GM12878 (cell line): ENCODE measurements at regions not wholly inside any gene's neighbourhood (a gene's known extent, or its start where the extent isn't known, plus 50 kb on each side); places are given as distances from the start of the nearest gene placed in this dataset.

Experiments used
- ATAC-seq: fragments of 200-7000 bp; cut with Tn5 transposase; 3 replicates; pipeline ENCODE4 v1.9.1; 2020; ENCODE audit warnings: mild to moderate bottlenecking, moderate library complexity
- BruUV-seq: library from RNA; stranded (reverse); fragments of 400-500 nt; replicated peaks from 2 replicates; lab custom pipeline; 2021; lab: Mats Ljungman, UMichigan
- CTCF ChIA-PET: fragments of 300-600 bp; sonication (Branson Sonifier 250); formaldehyde crosslinking; extraction: SDS; loops from one replicate; lab custom pipeline; 2021; ENCODE audit warnings: inconsistent platforms; lab: Yijun Ruan, JAX
- POLR2A ChIA-PET: fragments of 350-600 bp; formaldehyde crosslinking; extraction: SDS; loops from one replicate; lab custom pipeline; 2021; ENCODE audit warnings: inconsistent platforms; lab: Charles Lee
- RAD21 ChIA-PET: fragments of 300-600 bp; sonication (Branson Sonifier 250); formaldehyde crosslinking; loops from one replicate; lab custom pipeline; 2023; ENCODE audit warnings: antibody characterized with exemption; ENCODE audit not compliant: unreplicated experiment; lab: Charles Lee
- SMC1A ChIA-PET: fragments of 300-600 bp; sonication (Branson Sonifier 250); formaldehyde crosslinking; loops from one replicate; lab custom pipeline; 2023; ENCODE audit not compliant: unreplicated experiment, uncharacterized antibody; lab: Charles Lee
- DNase-seq: peaks from one replicate; pipeline ENCODE4 v3.0.0-alpha.2; 2011; ENCODE audit warnings: low read depth, low spot score
- FAIRE-seq: peaks from 3 replicates; lab custom pipeline; 2011; peaks lifted over from hg19 to GRCh38; lab: Jason Lieb, UNC
- H2AFZ ChIP-seq: 2 replicates; pipeline ENCODE4 v1.6.0; 2011; ENCODE audit warnings: low read depth, low read length, control low read depth; ENCODE audit not compliant: control insufficient read depth
- H3K27ac ChIP-seq: 2 replicates; pipeline ENCODE4 v1.5.1; 2011; ENCODE audit warnings: control low read depth; ENCODE audit not compliant: control insufficient read depth, insufficient read depth
- H3K27me3 ChIP-seq, 2 experiments: replicated peaks in 1 of 2; 2 replicates each; pipeline versions ENCODE4 v1.6.0 to v1.6.1; 2011; ENCODE audit warnings: low read length in 1 of 2; ENCODE audit not compliant: control insufficient read depth in 2 of 2, insufficient read depth in 2 of 2
- H3K36me3 ChIP-seq, 2 experiments: 2 replicates each; pipeline ENCODE4 v1.5.1; 2011; ENCODE audit warnings: low read length in 1 of 2; ENCODE audit not compliant: control insufficient read depth in 2 of 2, insufficient read depth in 2 of 2
- H3K4me1 ChIP-seq: 2 replicates; pipeline ENCODE4 v1.6.1; 2011; ENCODE audit warnings: mild to moderate bottlenecking, low read length, moderate library complexity, mixed read lengths; ENCODE audit not compliant: control insufficient read depth, insufficient read depth
- H3K4me2 ChIP-seq: 2 replicates; pipeline ENCODE4 v1.6.0; 2011; ENCODE audit warnings: control low read depth; ENCODE audit not compliant: control insufficient read depth, insufficient read depth
- H3K4me3 ChIP-seq: fragments of 200-600 bp; sonication (generic); 2 replicates; pipeline ENCODE4 v1.5.1; 2016
- H3K79me2 ChIP-seq: 2 replicates; pipeline ENCODE4 v1.6.0; 2011; ENCODE audit warnings: low read length; ENCODE audit not compliant: control insufficient read depth, insufficient read depth
- H3K9ac ChIP-seq: 2 replicates; pipeline ENCODE4 v1.8.0; 2011; ENCODE audit warnings: low read length, control low read depth, mixed read lengths; ENCODE audit not compliant: control insufficient read depth, insufficient read depth
- H3K9me3 ChIP-seq: replicated peaks from 3 replicates; pipeline ENCODE4 v1.5.1; 2011; ENCODE audit warnings: mild to moderate bottlenecking, low read length; ENCODE audit not compliant: control insufficient read depth, insufficient read depth
- H4K20me1 ChIP-seq: 2 replicates; pipeline ENCODE4 v1.6.0; 2011; ENCODE audit not compliant: control insufficient read depth, insufficient read depth
- BACH1 ChIP-seq: fragments of 450-650 bp; IDR thresholded peaks from 2 replicates; pipeline ENCODE4 v1.6.1; 2017; ENCODE audit warnings: mild to moderate bottlenecking, borderline replicate concordance
- CHD4 ChIP-seq: fragments of 200-600 bp; sonication (generic); IDR thresholded peaks from 2 replicates; pipeline ENCODE4 v1.6.1; 2016; ENCODE audit warnings: mild to moderate bottlenecking
- HDAC6 ChIP-seq: fragments of 200-600 bp; sonication (generic); IDR thresholded peaks from one replicate; pipeline ENCODE4 v1.8.0; 2017; ENCODE audit warnings: antibody characterized with exemption; ENCODE audit not compliant: unreplicated experiment
- HDGF ChIP-seq: fragments of 450-650 bp; IDR thresholded peaks from 2 replicates; pipeline ENCODE4 v1.6.1; 2016; ENCODE audit warnings: antibody characterized with exemption
- NR2C2 ChIP-seq: IDR thresholded peaks from 2 replicates; pipeline ENCODE4 v1.6.1; 2011; ENCODE audit warnings: borderline replicate concordance, low read depth; ENCODE audit not compliant: control insufficient read depth, insufficient read length
- RBBP5 ChIP-seq: fragments of 200-600 bp; sonication (generic); conservative IDR thresholded peaks from 2 replicates; pipeline ENCODE4 v1.6.1; 2016
- SMAD5 ChIP-seq: IDR thresholded peaks from 2 replicates; pipeline ENCODE4 v1.6.1; 2016; ENCODE audit warnings: antibody characterized with exemption, low read depth
- SP1 ChIP-seq: IDR thresholded peaks from one replicate; pipeline ENCODE4 v1.6.1; 2011; ENCODE audit warnings: low read depth, low read length
- ZBED1 ChIP-seq: IDR thresholded peaks from 2 replicates; pipeline ENCODE4 v1.6.1; 2016; ENCODE audit warnings: borderline replicate concordance
- ZNF274 ChIP-seq: IDR thresholded peaks from one replicate; pipeline ENCODE4 v1.8.0; 2011; ENCODE audit not compliant: insufficient read length, insufficient read depth
- ZNF384 ChIP-seq: IDR thresholded peaks from 2 replicates; pipeline ENCODE4 v1.6.1; 2012; ENCODE audit warnings: low read depth, mild to moderate bottlenecking, low read length, improper control_type of control experiment, borderline replicate concordance
- ZZZ3 ChIP-seq: IDR thresholded peaks from 2 replicates; pipeline ENCODE4 v1.6.1; 2011; ENCODE audit warnings: low read depth; ENCODE audit not compliant: control insufficient read depth, insufficient read length
- WGBS: methylation state at CpG from one replicate; pipeline ENCODE4 v1.1.6; 2016; ENCODE audit warnings: low lambda C conversion rate; ENCODE audit not compliant: insufficient replicate concordance, insufficient coverage; ENCODE audit errors: missing lambda C conversion rate; 5-methylcytosine and 5-hydroxymethylcytosine counted together
- in situ Hi-C: fragments of 300-500 bp; cut with MboI; formaldehyde crosslinking; loops from 9 replicates; pipeline ENCODE4 v1.14.3; 2018; ENCODE audit warnings: mixed read lengths
- intact Hi-C: fragments of 100-400 bp; cut with micrococcal nuclease; formaldehyde crosslinking; loops from one replicate; pipeline ENCODE4 v1.14.2; 2022; ENCODE audit not compliant: unreplicated experiment
- TF ChIP-seq, protein P1 (sequence below): fragments of 450-650 bp; IDR thresholded peaks from 2 replicates; pipeline ENCODE4 v1.6.1; 2016; ENCODE audit warnings: mild to moderate bottlenecking
- TF ChIP-seq, protein P2 (sequence below): IDR thresholded peaks from 2 replicates; pipeline ENCODE4 v1.6.1; 2012; ENCODE audit warnings: low read depth, low read length, improper control_type of control experiment
- TF ChIP-seq, protein P3 (sequence below): IDR thresholded peaks from 2 replicates; pipeline ENCODE4 v1.6.1; 2011; ENCODE audit warnings: borderline replicate concordance, low read depth, mild to moderate bottlenecking, moderate library complexity, low read length; ENCODE audit not compliant: insufficient read depth, poor library complexity, severe bottlenecking

DNA sequence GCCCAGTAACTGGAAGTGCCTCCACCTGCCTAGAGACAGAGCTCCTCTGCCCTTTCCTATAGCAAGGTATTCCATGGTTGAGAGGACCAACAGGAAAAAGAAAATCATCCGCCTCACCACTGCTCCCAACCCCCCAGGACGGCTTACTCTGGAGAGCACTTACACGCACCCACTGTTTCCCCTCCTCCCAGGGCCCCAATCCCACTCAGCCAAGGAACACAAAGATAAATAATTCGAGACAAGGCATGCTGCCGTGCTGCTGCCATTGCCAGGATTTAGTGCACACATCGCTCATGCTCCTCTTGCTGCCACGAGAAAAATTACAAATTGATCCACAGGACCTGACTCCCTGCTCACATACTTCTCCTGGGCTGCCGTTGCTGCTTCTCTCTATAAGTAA lies 516.6 kb downstream of the BUD13 start:
- intact Hi-C loops = no loop called here
- H3K4me3 ChIP-seq = no peak overlapping the region
- no peak overlapping the region for H3K4me2 ChIP-seq
- H3K36me3 ChIP-seq = no peaks in the 10 kb centered on the region
- no peaks in the 10 kb centered on the region for H3K4me1 ChIP-seq
- ChIA-PET RAD21 (no interaction called here), POLR2A (no interaction called here), CTCF (no interaction called here), SMC1A (no interaction called here)
- peaks cover 2 to 9% of the 10 kb centered on the region in 2 experiments; a peak in 3 of 4 replicates for H3K27me3 ChIP-seq
- no peak overlapping the region for H3K9ac ChIP-seq
- no peak for DNase-seq
- no TSS peak for BruUV-seq
- H3K79me2 ChIP-seq = no peaks in the 10 kb centered on the region
- no peak overlapping the region for H3K27ac ChIP-seq
- in situ Hi-C loops = no loop called here
- WGBS = 49% methylated on average over 8 of the region's 8 CpGs
- no peak for TF ChIP-seq ZNF384
- no peak for TF ChIP-seq ZBED1
- no peak for TF ChIP-seq HDGF
- no peak for TF ChIP-seq SMAD5
- no peak for TF ChIP-seq NR2C2
- no peak for TF ChIP-seq ZZZ3
- H2AFZ ChIP-seq = no peak overlapping the region
- no peak for FAIRE-seq
- H3K9me3 ChIP-seq = no peaks in the 10 kb centered on the region; the same call in 2 of the 3 replicates
- no peaks in the 10 kb centered on the region for H4K20me1 ChIP-seq
- ATAC-seq = no peak

DNA sequence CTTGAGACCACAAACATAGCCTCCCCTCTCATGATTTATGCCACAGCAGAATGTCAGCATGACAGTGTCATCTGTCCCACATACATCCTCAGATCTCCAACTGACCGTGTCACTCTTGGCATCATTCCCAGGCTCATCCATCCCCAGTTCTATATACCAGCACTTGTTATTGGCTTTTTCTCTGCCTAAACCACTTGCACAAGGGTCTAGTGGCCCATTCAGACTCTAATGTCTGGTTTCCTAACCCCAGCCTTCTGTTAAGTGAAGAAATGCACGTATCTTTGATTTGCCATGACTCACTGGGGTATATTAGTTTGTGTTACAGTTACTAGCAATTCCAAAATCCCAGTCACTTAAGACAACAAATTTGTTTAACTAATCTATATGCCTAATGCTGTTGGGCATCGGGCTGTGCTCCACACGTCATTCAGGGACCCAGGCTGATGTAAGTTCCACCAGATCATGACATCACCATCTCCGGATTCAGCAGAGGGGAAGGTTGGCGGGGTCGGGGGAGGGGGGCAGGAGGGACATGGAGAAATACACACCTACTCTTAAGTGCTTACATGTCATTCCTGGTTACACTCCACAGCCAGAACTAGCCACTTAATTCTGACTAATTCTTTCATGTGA lies 517.4 kb downstream of the BUD13 start:
- H3K27ac ChIP-seq = no peak overlapping the region
- ChIA-PET RAD21 (no interaction called here), POLR2A (no interaction called here), SMC1A (no interaction called here), CTCF (no interaction called here)
- no TSS peak for BruUV-seq
- no peak for DNase-seq
- intact Hi-C loops (no loop called here), in situ Hi-C loops (no loop called here)
- ATAC-seq = no peak
- peaks cover 2 to 9% of the 10 kb centered on the region in 2 experiments; a peak in 3 of 4 replicates for H3K27me3 ChIP-seq
- 25% methylated on average over 6 of the region's 7 CpGs for WGBS
- H3K9me3 ChIP-seq = no peaks in the 10 kb centered on the region; the same call in 2 of the 3 replicates
- no peaks in the 10 kb centered on the region for H3K4me1 ChIP-seq
- no peaks in the 10 kb centered on the region for H3K36me3 ChIP-seq
- no peaks in the 10 kb centered on the region for H3K79me2 ChIP-seq
- H2AFZ ChIP-seq = no peak overlapping the region
- no peak overlapping the region for H3K4me2 ChIP-seq
- FAIRE-seq = no peak
- H4K20me1 ChIP-seq = no peaks in the 10 kb centered on the region
- H3K4me3 ChIP-seq = no peak overlapping the region
- H3K9ac ChIP-seq = no peak overlapping the region
- TF ChIP-seq, protein P1, sequence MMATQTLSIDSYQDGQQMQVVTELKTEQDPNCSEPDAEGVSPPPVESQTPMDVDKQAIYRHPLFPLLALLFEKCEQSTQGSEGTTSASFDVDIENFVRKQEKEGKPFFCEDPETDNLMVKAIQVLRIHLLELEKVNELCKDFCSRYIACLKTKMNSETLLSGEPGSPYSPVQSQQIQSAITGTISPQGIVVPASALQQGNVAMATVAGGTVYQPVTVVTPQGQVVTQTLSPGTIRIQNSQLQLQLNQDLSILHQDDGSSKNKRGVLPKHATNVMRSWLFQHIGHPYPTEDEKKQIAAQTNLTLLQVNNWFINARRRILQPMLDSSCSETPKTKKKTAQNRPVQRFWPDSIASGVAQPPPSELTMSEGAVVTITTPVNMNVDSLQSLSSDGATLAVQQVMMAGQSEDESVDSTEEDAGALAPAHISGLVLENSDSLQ = no peak
- no peak for TF ChIP-seq ZNF274
- TF ChIP-seq RBBP5 = no peak
- no peak for TF ChIP-seq SP1
- no peak for TF ChIP-seq CHD4
- TF ChIP-seq ZBED1 = no peak
- TF ChIP-seq, protein P2, sequence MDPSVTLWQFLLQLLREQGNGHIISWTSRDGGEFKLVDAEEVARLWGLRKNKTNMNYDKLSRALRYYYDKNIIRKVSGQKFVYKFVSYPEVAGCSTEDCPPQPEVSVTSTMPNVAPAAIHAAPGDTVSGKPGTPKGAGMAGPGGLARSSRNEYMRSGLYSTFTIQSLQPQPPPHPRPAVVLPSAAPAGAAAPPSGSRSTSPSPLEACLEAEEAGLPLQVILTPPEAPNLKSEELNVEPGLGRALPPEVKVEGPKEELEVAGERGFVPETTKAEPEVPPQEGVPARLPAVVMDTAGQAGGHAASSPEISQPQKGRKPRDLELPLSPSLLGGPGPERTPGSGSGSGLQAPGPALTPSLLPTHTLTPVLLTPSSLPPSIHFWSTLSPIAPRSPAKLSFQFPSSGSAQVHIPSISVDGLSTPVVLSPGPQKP = no peak
- TF ChIP-seq, protein P3, sequence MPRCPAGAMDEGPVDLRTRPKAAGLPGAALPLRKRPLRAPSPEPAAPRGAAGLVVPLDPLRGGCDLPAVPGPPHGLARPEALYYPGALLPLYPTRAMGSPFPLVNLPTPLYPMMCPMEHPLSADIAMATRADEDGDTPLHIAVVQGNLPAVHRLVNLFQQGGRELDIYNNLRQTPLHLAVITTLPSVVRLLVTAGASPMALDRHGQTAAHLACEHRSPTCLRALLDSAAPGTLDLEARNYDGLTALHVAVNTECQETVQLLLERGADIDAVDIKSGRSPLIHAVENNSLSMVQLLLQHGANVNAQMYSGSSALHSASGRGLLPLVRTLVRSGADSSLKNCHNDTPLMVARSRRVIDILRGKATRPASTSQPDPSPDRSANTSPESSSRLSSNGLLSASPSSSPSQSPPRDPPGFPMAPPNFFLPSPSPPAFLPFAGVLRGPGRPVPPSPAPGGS = no peak
- no peak for TF ChIP-seq BACH1
- no peak for TF ChIP-seq ZZZ3
- TF ChIP-seq HDAC6 = no peak
